ENCODE measurements at regions not wholly inside any gene's neighbourhood (a gene's known extent, or its start where the extent isn't known, plus 50 kb on each side); places are given as distances from the start of the nearest gene placed in this dataset.

- H3K36me3 ChIP-seq = no peaks in the 10 kb centered on the region
- no peak for TF ChIP-seq CTCF (IDR thresholded peaks at IDR 0.05)
- no peak for TF ChIP-seq POLR2A (IDR thresholded peaks at IDR 0.05)
- H3K27me3 ChIP-seq = no peaks in the 10 kb centered on the region
- DNase-seq = no peak
- H3K4me1 ChIP-seq = no peaks in the 10 kb centered on the region
- H3K4me3 ChIP-seq = no peak overlapping the region
- H3K9me3 ChIP-seq = no peaks in the 10 kb centered on the region
- no peak overlapping the region for H3K27ac ChIP-seq
Observed at GRCh38 chr14:53350429-53350828, 197.3 kb upstream of the DDHD1 start.

DNA sequence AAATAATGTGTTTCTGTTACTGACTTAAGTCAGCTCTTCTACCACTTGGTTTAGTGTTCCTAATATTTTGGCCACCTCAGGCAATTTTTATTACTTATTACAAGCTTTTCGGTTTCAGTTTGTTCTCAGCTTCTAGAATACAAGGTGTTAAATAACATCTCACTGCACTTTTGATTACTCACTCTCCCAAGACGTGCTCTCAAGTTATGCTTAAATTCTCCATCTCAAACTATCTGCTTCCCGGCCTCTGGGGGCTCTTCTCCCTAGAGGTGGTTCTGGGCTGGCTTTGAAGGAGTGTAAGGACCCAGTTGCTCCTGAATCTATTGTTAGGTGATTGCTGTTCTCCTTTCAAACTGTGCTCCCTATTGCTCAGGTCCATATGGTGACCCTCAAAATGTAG lies 193.9 kb upstream of the DDHD1 start:
- no peaks in the 10 kb centered on the region for H3K27me3 ChIP-seq
- no peak for DNase-seq
- no peak overlapping the region for H3K27ac ChIP-seq
- no peaks in the 10 kb centered on the region for H3K4me1 ChIP-seq
- H3K9me3 ChIP-seq = no peaks in the 10 kb centered on the region
- H3K4me3 ChIP-seq = no peak overlapping the region
- no peaks in the 10 kb centered on the region for H3K36me3 ChIP-seq
- TF ChIP-seq CTCF (IDR thresholded peaks at IDR 0.05) (no peak), POLR2A (IDR thresholded peaks at IDR 0.05) (no peak)

DNA sequence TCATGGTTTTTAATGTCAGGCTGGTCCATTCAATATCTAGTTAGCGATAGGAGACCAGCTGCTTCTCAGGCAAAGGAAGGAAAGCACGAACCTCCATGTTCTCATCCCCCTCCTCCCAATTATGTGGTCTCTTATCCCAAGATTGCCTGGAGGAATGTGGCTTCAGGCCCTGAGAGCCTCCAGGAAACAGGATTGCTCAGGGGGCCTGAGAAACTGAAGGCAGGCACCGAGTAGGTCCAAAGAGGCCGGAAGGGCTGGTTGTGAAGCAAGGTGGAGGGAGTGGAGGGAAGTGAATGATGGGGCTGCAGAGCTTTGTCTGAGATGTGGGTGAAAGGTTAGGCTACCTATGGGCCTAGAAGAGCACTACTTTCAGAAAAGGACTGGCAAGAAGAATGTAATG lies 188.2 kb upstream of the DDHD1 start:
- Histone ChIP-seq H3K27ac (no peak overlapping the region), H3K9me3 (no peaks in the 10 kb centered on the region), H3K4me3 (no peak overlapping the region), H3K27me3 (no peaks in the 10 kb centered on the region), H3K36me3 (no peaks in the 10 kb centered on the region), H3K4me1 (no peaks in the 10 kb centered on the region)
- no peak for TF ChIP-seq CTCF (IDR thresholded peaks at IDR 0.05)
- TF ChIP-seq POLR2A (IDR thresholded peaks at IDR 0.05) = no peak
- DNase-seq = no peak

GRCh38 chr14:53338192-53338591 lies 185.1 kb upstream of the DDHD1 start:
- no peak for DNase-seq
- no peak overlapping the region for H3K27ac ChIP-seq
- H3K36me3 ChIP-seq = no peaks in the 10 kb centered on the region
- no peak for TF ChIP-seq CTCF (IDR thresholded peaks at IDR 0.05)
- TF ChIP-seq POLR2A (IDR thresholded peaks at IDR 0.05) = no peak
- no peaks in the 10 kb centered on the region for H3K4me1 ChIP-seq
- H3K4me3 ChIP-seq = no peak overlapping the region
- no peaks in the 10 kb centered on the region for H3K9me3 ChIP-seq
- H3K27me3 ChIP-seq = no peaks in the 10 kb centered on the region

- Histone ChIP-seq H3K4me1 (no peaks in the 10 kb centered on the region), H3K9me3 (no peaks in the 10 kb centered on the region), H3K27ac (no peak overlapping the region), H3K36me3 (no peaks in the 10 kb centered on the region), H3K4me3 (no peak overlapping the region), H3K27me3 (no peaks in the 10 kb centered on the region)
- TF ChIP-seq POLR2A (IDR thresholded peaks at IDR 0.05) = no peak
- no peak for TF ChIP-seq CTCF (IDR thresholded peaks at IDR 0.05)
- no peak for DNase-seq
Observed at GRCh38 chr14:53336729-53337128, 183.6 kb upstream of the DDHD1 start.

DNA sequence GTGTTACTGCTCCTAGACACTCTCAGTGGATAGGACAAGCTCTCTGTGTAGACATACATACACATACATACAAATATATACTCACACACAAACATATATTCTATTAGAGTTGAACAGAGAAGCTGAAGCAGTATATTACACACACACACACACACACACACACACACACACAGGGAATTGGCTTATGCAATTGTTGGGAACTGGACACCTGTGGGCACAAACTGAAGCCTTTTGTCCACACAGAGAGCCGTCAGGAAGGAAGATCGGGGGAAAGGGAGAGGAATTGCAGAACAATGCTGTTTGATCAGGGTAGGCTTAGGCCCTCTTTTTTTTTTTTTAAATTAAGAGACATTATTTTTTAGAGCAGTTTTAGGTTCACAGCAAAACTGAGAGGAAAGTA lies 180.7 kb upstream of the DDHD1 start:
- DNase-seq = no peak
- no peaks in the 10 kb centered on the region for H3K27me3 ChIP-seq
- no peak overlapping the region for H3K27ac ChIP-seq
- no peaks in the 10 kb centered on the region for H3K9me3 ChIP-seq
- H3K4me3 ChIP-seq = no peak overlapping the region
- TF ChIP-seq POLR2A (IDR thresholded peaks at IDR 0.05) (no peak), CTCF (IDR thresholded peaks at IDR 0.05) (no peak)
- no peaks in the 10 kb centered on the region for H3K36me3 ChIP-seq
- no peaks in the 10 kb centered on the region for H3K4me1 ChIP-seq
